NCI-H1417 (cell line): ENCODE measurements at regions not wholly inside any gene's neighbourhood (a gene's known extent, or its start where the extent isn't known, plus 50 kb on each side); places are given as distances from the start of the nearest gene placed in this dataset.
A peak's percentile ranks its signal among the peaks of the same experiment; 100 is the strongest.
"Not testable (repeated sequence)": the region's sequence is repeated elsewhere in the genome, so short reads cannot be mapped to it uniquely, and the experiment has no call there.

Source experiments
- DNase-seq, 3 experiments: peaks; one replicate each; lab custom pipeline; 2025; lab: John Stamatoyannopoulos, UW

DNA sequence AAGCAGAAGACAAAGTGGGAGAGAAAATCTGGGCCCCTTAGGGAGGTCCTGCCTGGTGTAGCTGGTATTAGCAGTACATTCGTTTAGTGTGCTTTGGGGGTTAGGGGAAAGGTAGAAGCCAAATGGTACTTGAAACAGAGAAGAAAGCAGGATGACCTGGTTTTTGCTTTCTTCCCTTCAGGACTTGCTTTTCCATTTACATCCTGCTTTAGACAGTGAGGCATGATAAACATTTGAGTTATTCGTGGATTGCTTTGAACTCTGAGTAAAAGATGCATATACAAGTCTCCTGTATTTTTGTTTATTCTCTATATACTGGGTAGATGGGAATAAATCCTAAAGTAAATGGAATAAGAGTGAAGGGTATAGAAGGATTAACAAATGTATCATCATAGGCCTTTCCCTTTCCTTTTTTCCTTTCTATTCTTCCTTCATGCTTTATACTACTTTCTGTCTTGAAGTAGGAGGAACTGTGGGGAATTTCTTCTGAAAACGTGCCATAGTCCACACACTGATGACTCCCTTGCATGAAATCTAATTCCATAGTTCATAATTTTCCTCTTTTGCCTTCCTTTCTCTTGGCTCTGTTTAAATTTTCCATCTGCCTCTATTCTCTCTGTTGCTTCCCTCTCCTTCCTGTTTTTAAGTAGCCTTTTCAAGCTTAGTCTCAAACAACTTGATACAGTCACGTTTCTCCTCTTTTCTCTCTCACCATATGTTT, 139.5 kb upstream of the RBMS3 start:
- DNase-seq, result no peak

DNA sequence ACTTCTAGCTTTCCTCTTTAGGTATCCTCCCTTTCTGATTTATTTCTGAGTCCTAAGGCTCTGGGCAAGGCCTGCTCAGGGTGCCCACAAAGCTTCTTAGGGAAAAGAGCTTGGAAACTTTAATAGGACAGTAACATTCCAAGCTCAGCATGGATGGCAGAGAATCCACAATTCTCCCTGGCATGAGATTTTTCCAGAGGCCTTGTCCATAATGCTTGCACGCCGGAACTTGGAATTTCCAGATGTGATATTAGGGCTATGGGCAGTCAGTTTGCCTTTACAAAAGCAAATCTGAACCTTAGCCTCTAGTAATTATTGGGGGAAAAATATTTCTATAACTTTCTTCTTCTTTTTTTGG, 139.0 kb upstream of the RBMS3 start:
- no peak for DNase-seq

DNA sequence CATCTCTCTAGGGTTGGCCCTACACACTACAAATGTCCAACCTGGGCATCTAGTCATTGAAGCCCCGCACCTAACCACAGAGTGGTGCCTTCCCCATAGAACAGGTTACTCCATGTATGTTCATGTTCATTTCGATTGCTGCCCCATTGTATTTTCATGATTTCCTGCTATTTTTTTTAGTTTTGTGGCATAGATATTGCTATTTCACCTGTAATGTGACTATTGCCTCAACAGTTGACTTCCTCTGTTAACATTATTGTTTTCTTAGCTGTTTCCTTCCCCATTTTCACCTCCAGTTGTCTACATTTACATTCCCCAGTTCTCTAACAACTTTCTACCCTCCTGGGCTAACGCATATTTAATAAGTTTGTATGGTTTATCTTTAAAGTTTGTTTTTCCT, 137.7 kb upstream of the RBMS3 start:
- DNase-seq, result no peak

DNA sequence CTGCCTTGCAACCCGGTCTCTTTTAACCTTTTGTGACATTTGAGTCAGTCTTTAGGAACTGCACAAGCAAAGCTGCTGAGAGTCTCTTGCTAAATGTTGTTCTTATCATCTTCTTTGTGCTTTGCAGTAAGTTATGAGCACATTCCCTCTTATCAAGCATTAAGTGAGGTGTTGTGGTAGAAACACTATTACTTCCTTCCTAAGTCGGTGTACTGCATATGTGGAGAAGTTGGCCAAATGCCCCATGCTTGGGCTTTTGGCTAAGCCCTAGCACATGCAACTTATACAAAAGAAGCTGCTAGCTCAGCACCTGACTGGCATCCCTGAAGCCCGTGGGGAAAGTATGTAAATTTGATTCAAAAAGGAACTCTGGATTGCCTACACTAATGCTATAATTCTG, 136.5 kb upstream of the RBMS3 start:
- no peak for DNase-seq

GRCh38 chr3:29144807-29145206, 136.1 kb upstream of the RBMS3 start:
- DNase-seq, result peak in 2 of 3 experiments; percentile 15 to 60

- no peak for DNase-seq
Observed at GRCh38 chr3:29145360-29145759, 135.5 kb upstream of the RBMS3 start.

DNA sequence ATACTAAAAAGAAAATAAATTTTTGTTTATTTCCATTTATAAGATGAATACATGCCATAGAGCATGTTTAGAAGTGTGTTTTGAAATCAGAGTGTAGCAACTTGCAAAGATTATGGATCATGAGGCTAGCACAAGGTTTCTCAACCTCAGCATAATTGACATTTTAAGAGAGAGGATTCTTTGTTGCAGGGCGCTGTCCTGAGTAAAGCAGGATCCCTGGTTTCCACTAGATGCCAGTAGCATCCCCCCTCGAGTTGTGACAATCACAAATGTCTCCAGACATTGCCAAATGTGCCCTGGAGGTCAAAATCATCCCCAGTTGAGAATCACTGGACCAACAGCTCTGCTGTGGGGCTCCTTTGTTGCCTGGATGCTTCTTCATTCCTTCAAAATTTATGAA, 128.5 kb upstream of the RBMS3 start:
- DNase-seq, result no peak

GRCh38 chr3:29153811-29154210, 127.1 kb upstream of the RBMS3 start:
- DNase-seq, result peak in 1 of 3 experiments; percentile 22

GRCh38 chr3:29156086-29156715, 124.7 kb upstream of the RBMS3 start:
- DNase-seq, result peak; percentile 1 to 85 (median 39)

DNA sequence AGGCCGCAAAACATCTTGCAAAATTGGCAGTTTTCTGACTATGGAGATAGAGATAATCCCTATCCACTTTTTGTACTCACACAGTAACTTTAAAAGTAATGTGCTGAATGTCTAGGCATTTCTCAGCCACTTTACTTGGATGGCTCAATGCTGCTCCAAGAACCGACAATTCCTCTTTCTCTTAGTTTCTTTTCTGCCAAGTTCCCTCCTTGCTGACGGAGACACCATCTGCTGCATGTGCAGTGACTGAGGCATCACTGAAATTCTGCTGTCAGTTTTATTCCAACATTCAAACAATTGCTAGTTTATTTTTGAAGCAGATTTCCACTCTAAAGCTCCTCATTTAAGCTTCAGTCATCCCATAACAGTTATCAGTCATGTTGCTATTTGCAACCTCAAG, 116.0 kb upstream of the RBMS3 start:
- DNase-seq, result no peak

DNA sequence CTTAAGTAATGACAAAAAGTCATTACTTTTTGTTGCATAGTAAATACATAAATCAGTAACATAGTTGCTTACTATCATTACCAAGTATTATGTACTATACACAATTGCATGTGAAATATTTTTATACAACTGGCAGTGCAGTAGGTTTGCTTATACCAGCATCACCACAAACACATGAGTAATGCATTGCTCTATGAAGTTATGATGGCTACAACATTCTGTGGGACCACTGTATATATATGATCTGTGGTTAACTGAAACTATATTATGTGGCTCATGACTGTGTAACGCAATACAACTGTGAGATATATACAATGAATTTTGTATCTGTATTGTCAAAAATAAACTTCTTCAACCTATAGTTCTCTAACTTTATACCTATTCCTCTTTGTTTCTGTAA, 113.7 kb upstream of the RBMS3 start:
- no peak for DNase-seq

GRCh38 chr3:29168081-29168480, 112.8 kb upstream of the RBMS3 start:
- DNase-seq, result no peak

DNA sequence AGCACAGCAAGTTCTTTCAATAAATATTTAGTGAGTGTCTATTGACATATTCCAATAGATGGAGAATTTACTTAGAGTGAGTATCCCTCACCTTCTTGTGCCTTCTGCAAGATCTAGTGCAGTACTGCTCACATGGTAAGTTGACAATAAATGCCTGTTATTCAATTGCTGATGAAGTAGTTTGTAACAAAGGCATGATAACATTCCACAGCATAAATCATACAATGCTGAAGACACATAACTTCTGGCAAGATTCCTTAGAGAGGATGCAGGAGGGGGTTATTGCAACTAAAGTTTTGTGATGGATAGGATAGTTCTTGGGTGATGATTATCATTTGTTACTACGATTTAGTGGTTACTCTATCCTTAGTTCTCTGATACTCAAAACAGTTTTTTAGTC, 112.2 kb upstream of the RBMS3 start:
- DNase-seq, result no peak

GRCh38 chr3:29169451-29169850, 111.4 kb upstream of the RBMS3 start:
- DNase-seq, result no peak

DNA sequence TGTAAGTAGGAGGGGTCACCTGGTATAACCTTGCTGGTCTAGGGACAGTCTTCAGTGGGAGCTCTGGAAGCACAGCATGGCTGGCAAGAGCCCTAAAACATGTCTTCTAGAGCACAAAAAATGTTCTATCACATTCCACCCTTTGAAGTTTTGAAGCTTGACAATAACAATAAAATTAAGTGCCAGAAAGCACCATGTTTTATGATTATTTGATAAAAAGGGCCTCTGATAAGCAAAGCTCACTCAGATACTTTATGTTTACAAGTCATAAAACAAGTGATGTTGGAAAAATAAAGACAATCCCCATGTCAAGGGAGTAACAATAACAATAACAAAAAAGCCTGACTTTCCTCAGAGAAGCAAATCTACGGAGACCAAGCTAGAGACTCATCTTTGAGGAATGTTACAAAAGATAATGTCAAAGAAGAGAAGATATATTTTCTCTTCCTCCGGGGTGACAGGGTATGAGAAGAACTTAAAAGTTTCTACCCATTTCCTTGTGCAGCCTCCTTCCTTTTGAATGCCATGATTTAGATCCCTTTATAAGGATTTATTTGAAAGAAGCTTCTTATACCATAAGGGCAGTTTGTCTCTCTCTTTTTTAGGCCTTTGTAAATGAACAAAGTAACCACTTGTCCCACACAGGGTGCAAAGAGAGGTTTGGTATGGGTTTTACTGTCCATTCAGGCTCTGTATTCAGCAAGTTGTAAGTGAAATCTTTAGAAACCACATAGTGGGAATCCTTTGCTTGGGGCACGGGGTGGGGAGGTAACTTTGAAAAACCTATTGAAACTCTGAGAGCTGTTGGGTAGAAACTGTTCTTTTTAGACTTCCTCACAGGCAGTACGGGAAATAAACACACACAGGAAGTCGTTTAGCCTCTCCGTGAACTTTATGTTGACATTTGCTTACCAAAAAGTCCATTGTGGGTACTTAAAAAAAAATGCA, 109.6 kb upstream of the RBMS3 start:
- no peak for DNase-seq

DNA sequence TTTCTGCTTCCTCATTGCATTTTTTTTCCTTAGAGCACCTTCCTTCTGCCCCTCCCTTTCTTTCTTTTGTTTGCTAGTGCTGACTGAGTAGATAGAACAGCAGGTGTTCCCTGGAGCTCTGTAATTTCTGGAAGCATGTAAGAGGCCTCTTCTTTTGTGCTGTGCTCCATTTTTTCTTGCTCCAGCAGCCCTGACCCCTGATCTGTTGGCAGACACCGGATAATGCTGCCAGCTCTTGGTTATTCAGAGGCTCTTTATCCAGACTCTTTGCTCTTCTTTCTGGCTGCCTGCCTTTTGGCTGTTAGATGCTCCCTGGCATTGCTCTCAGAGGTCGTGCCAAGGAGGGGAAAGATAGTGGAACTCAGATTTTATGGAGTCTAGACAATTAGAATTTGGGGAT, 104.4 kb upstream of the RBMS3 start:
- DNase-seq, result peak; percentile 33 to 82 (median 71)

DNA sequence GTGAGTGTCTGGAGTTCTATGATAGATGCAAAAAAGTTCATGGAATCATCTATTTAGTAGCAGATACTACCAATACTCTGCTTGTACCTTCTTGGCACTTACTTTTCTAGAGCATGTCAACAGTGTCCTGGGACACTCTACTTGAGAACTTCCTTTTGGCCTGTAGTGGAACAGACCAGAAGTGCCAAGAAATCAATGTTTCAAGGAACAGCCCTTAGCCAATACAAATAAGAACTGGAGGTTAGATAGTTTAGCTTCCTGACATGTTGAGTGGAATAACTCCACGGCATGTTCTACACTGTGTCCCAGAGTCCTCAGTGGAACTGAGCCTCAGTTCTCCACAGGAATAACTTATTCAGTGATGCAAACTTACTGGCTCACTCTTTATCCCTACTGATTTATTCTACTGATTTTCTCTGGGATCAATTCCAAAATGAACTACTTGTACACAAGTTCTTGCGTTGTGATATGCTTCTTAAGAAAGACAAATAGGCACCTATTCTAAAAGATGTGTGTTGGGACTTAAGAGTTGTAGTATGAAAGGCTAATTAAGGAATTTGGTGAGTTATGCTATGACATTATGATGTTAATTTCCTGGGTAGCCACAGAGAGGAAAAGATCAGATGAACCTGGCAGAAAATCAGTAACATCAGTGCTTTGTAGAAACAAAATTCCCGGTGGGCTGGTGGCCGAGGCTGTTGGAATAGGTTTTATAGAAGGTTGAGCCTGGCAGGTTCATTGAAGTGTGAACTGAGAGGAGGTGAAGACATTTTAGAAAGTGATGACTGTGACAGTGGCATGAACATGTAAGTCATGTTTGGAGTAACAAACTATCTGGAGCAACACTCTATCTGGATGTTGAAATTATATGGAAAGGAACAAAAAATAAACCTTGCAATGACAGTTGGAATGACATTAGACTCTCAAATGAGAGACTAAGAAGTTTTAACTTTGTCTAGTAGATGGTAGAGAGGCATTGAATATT, 101.8 kb upstream of the RBMS3 start:
- no peak for DNase-seq

DNA sequence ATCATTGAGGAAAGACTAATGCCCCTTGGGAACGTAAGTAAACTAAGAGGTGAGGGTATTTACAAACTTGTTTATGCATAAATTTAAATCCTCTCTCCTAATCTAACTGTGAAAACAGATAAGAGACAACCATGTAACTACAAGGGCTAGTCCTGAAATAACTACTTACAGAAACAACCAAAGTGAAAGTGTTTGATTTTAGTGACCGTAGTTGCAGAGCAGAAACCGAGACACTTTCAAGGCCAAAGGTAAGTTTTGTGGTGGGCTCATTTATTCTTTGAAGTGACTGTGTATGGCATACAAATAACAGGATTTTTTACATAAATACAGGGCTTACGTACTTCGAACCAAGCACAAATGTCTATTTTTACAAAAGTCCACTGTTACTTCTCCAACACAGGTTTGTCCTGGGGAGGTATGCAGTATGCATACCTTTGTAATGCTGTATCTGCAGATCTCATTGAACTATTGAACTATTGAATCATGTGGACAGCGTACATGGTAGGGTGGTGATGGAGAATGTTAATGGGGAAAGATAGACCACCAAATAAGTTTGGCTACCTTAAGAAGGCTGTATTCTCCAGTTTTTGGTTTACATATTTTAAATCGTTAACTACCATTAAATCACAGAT, 99.6 kb upstream of the RBMS3 start:
- DNase-seq, result no peak

DNA sequence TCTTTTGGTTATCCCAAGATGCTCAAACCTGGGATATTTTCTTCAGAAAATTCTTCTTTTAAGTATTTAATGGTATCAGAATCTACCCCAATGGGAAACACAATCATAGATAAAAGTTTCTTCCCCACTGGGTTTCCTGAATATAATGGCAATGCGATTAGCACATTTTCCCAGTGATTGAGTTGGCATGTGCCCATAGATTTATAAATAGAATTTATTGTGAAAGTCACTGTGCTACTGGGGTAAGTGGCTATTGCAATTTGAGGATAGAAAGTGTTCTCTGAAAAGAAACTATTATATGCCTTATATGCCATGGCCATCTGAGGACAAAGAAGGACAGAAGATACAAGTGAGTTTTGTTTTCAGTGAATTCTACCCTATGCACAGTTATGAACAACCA, 99.0 kb upstream of the RBMS3 start:
- DNase-seq, result no peak

GRCh38 chr3:29182828-29183227, 98.0 kb upstream of the RBMS3 start:
- not testable (repeated sequence) for DNase-seq
